ENCODE measurements at regions not wholly inside any gene's neighbourhood (a gene's known extent, or its start where the extent isn't known, plus 50 kb on each side); places are given as distances from the start of the nearest gene placed in this dataset.
"Not testable (repeated sequence)": the region's sequence is repeated elsewhere in the genome, so short reads cannot be mapped to it uniquely, and the experiment has no call there.

DNA sequence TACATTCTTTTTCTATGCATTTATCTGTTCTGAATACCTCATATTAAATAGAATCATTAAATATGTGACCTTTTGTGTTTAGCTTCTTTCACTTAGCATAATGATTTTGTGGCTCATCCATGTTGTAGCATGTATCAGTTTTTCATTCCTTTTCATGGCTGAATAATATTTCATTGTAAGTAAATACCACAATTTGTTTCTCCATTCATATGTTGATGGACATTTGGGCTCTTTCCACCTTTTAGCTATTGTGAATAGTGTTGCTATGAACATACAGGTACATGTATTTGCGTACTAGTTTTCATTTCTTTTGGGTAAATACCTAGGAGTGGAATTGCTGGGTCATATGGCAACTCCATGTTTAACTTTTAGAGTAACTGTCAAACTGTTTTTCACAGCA, 85.1 kb downstream of the GNL3L start:
- ATAC-seq: no peak

GRCh38 chrX:54633641-54634040, 103.6 kb downstream of the GNL3L start:
- ATAC-seq: no peak

DNA sequence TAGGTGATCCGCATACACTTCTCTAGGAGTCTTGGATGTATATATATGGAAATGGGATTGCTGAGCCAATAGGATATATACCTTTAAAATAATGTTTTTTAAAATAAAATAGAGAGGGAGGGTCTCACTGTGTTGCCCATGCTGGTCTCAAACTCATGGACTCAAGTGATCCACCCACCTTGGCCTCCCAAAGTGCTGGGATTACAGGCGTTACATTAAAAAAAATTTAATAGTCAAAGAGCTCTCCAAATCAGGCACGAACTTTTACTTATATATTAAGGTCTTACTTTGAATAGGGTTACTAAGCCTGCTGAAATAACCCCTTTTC, 109.0 kb downstream of the GNL3L start:
- ATAC-seq: no peak

DNA sequence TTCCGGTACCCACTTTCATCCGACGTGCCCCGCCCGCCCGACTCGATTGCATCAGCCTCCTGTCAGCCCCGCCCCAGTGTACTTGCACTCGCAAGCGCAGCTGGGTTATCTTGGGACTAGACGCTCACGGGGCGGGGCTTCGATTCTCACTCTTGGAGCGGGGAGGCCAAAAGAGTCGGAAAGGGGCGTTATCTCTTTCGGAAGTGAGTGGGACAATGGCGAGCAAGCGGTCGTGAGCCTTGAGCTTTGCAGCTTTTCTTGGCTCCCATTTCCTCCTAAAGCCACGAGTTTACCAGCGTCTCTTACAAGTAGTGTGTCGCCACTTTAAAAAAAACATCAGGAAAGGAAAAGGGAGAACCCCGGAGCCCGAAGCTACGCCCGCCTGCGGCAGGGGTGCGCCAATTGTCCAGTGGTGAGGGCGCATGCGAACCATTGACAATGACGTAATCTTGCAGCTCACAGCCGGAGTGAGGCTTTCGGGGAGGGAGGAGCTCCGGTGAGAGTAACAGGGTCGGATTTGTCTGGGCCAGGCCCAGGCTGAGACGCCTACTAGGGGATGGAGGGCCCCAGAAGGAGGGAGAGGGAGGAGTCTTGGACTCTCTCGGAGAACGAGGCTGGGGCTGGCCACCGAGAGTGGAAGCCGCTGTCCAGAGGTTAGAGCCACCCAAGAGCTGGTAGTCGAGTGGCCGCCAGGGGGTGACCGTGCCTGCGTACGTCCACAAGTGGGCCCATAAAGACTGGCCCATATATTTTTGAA, 109.5 kb downstream of the GNL3L start:
- peak; percentile 91 to 92 for ATAC-seq

- ATAC-seq: no peak
Measured at GRCh38 chrX:54640103-54640690, 110.2 kb downstream of the GNL3L start.

GRCh38 chrX:54640736-54641135, 110.7 kb downstream of the GNL3L start:
- ATAC-seq: no peak

DNA sequence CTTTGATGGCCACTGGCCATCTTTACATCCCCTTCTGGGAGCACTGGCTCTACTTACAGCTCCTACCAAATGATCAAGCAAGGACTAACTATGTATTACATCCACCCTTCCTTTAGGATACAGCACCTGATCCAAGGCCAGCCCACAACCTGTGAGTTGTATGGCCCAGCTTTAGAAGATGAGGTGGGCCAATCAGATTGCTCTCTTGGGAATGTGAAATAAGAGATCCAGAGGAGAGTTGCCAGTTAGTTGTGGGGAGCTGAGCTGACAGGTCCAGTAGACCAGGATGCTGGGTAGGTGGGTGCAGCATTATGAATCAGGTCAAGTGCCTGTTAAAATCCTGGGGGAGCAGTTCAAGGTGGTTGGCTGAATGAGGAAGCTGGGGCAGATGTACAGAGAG, 111.5 kb downstream of the GNL3L start:
- ATAC-seq: no peak

DNA sequence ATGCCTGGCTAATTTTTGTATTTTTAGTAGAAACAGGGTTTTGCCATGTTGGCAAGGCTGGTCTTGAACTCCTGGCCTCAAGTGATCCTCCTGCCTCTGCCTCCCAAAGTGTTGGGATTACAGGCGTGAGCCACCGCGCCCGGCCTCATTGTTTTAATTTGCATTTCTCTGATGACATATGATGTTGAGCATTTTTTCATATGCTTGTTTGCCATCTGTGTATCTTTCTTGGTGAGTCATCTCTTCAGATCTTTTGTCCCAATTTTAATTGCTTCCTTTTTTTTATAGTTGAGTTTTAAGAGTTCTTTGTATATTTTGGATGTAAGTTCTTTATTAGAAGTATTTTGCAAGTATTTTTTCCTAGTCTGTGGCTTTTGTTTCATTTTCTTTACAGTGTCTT, 117.6 kb downstream of the GNL3L start:
- not testable (repeated sequence) for ATAC-seq

- no peak for ATAC-seq
Measured at GRCh38 chrX:54659547-54659946, 129.5 kb downstream of the GNL3L start.

DNA sequence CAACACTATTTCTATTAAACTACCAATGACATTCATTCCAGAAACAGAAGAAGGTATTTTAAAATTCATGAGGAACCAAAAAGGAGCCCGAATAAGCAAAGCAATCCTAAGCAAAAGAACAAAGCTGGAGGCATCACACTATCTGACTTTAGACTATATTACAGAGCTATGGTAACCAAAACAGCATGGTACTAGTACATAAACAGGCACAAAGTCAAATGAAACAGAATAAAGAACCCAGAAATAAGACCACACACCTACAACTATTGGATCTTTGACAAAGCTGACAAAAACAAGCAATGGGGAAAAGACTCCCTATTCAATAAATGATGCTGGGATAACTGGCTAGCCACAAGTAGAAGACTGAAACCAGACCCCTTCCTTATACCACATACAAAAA, 122.3 kb downstream of the ITIH6 start:
- ATAC-seq: no peak

GRCh38 chrX:54695231-54695630, 102.8 kb downstream of the ITIH6 start:
- ATAC-seq: no peak

DNA sequence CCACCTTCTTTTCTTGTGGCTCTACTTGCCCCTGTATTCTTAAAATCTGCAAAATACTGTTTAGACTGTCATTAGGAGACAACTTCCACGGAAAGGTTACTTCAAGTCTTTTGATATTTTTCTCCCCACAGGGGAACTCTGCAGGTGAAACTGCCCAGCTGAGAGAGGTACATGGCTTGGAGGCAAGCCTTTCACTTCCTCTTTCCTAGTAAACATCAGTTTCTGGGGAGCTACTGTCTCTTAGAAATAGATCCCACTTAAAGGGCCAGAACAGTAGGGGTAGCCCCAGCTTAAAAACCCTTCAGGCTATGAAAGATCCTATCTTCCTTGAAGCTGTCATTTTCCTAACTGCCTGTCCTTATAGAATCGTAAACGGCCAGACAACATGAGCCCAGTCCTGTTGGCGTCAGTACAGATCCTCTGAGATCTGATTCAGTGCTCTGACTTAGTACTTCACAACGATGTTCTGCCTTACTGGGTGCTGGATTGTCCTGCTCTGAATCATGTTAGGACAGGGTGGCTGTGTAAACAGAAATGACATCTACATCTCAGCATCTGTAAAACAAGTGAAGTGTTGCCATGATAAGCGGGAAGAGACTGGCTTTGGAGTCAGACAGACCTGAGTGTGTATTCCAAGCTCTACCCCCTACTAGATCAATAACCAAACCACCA, 102.1 kb downstream of the ITIH6 start:
- no peak for ATAC-seq

Data from activated CD4-positive, CD25-positive, alpha-beta regulatory T cell treated with anti-CD3 and anti-CD28 coated beads, Interleukin-2, amount 50 U/mL, for 24 hours (primary cell).